HFF-Myc (cell line): ENCODE measurements at regions not wholly inside any gene's neighbourhood (a gene's known extent, or its start where the extent isn't known, plus 50 kb on each side); places are given as distances from the start of the nearest gene placed in this dataset.
"Not testable (repeated sequence)": the region's sequence is repeated elsewhere in the genome, so short reads cannot be mapped to it uniquely, and the experiment has no call there.

Source experiments
- DNase-seq: peaks from one replicate; pipeline ENCODE4 v3.0.0-alpha.2; 2011; ENCODE audit warnings: low read depth; ENCODE audit errors: extremely low read depth
- H3K4me3 ChIP-seq: replicated peaks from 2 replicates; pipeline ENCODE4 v1.5.1; 2011; ENCODE audit warnings: low read depth, mild to moderate bottlenecking, control low read depth, low read length
- CTCF ChIP-seq: IDR thresholded peaks from 2 replicates; pipeline ENCODE4 v1.5.1; 2012; ENCODE audit warnings: mild to moderate bottlenecking, low read depth, low read length, control low read depth; ENCODE audit errors: missing control alignments

- DNase-seq: no peak
- TF ChIP-seq CTCF: no peak
Observed at GRCh38 chr6:168992446-168993144, 261.1 kb downstream of the THBS2 start.

GRCh38 chr6:168991695-168992094, 262.0 kb downstream of the THBS2 start:
- not testable (repeated sequence) for DNase-seq, H3K4me3 ChIP-seq

More at GRCh38 chr6:168992446-168993144, 261.1 kb downstream of the THBS2 start:
- no peak overlapping the region for H3K4me3 ChIP-seq

GRCh38 chr6:168990019-168990751, 263.5 kb downstream of the THBS2 start:
- H3K4me3 ChIP-seq: no peak overlapping the region
- no peak for TF ChIP-seq CTCF
- DNase-seq: no peak

DNA sequence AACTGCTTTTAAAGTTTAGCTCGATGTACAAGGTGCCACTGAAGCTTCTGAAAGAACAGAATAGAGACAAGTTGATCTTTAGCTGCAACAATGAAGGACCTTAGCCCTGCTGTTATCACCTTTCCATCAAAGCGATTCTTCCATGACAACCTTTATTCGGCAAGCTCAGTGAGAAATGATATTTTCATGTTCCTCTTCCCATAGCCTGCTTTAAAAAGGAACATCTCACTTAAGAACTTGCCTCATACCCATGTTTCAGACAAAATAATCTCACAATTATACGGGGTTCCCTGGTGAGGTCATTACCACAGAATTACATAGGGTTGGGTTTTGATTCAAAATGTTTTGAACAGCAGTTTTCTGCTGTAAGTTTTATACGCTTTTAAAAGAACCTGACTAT, 264.2 kb downstream of the THBS2 start:
- DNase-seq: no peak

GRCh38 chr6:168988801-168989200, 264.8 kb downstream of the THBS2 start:
- H3K4me3 ChIP-seq: no peak overlapping the region
- no peak for DNase-seq
- TF ChIP-seq CTCF: no peak

More for the DNA sequence above, 264.2 kb downstream of the THBS2 start:
- no peak for TF ChIP-seq CTCF
- no peak overlapping the region for H3K4me3 ChIP-seq

DNA sequence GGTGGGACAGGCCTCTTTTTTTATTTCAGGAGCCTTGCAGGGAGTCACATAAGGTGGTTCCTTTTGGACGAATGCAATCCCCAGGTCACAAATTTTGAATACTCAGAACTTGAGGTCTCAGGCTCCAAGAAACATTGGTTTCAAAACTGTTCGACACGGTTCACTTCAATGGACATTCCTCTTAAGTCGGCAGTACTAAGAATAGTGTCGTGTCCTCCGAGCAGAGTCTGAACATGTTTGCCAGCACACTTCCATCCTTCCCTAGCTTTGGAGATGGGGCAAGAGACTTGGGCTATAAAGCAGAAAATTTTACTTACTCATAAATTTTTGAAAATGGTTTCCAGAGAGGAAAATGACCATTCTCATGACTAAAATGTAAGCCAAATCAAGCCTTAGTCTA, 265.4 kb downstream of the THBS2 start:
- no peak overlapping the region for H3K4me3 ChIP-seq
- DNase-seq: no peak
- TF ChIP-seq CTCF: no peak

DNA sequence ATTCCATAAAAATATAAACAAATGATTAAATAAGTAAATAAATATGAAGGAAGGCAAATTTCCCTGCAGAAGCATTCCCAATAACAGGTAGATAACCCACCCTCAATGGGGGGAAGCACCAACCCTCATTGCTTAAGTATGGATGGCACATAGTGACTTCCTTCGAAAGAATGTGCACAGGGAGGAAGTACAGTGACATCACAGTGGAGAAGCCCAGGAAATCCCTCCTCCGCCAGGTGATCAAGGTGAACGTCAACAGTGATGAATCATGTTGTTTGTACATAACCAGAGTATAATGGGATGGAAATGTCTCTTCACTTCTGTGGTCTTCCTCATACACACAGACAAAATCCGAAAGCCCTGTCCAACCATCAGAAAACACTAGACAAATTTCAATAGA, 267.9 kb downstream of the THBS2 start:
- H3K4me3 ChIP-seq: no peak overlapping the region
- DNase-seq: no peak
- no peak for TF ChIP-seq CTCF
